KOPT-K1 (cell line): ENCODE measurements at regions not wholly inside any gene's neighbourhood (a gene's known extent, or its start where the extent isn't known, plus 50 kb on each side); places are given as distances from the start of the nearest gene placed in this dataset.
"Not testable (repeated sequence)": the region's sequence is repeated elsewhere in the genome, so short reads cannot be mapped to it uniquely, and the experiment has no call there.

ENCODE experiments used
- H3K27ac ChIP-seq: fragments of 200-600 bp; sonication (generic); 2 replicates; pipeline ENCODE4 v1.5.1; 2016; ENCODE audit warnings: antibody characterized with exemption, mild to moderate bottlenecking, low read depth, low read length; ENCODE audit not compliant: poor library complexity, severe bottlenecking
- H3K36me3 ChIP-seq: fragments of 200-600 bp; sonication (generic); 2 replicates; pipeline ENCODE4 v1.5.1; 2017; ENCODE audit warnings: antibody characterized with exemption, mild to moderate bottlenecking, low read length, moderate library complexity; ENCODE audit not compliant: insufficient read depth
- H3K9me3 ChIP-seq: fragments of 200-600 bp; sonication (generic); 2 replicates; pipeline ENCODE4 v1.5.1; 2017; ENCODE audit warnings: antibody characterized with exemption, low read length, mild to moderate bottlenecking; ENCODE audit not compliant: insufficient read depth, poor library complexity, severe bottlenecking

GRCh38 chr2:192773044-192773443 lies 578.3 kb upstream of the TMEFF2 start:
- no peak overlapping the region for H3K27ac ChIP-seq
- H3K36me3 ChIP-seq = no peaks in the 10 kb centered on the region

GRCh38 chr2:192749611-192750200 lies 555.0 kb upstream of the TMEFF2 start:
- H3K27ac ChIP-seq = no peak overlapping the region
- no peaks in the 10 kb centered on the region for H3K9me3 ChIP-seq
- no peaks in the 10 kb centered on the region for H3K36me3 ChIP-seq

More at GRCh38 chr2:192773044-192773443, 578.3 kb upstream of the TMEFF2 start:
- no peaks in the 10 kb centered on the region for H3K9me3 ChIP-seq

DNA sequence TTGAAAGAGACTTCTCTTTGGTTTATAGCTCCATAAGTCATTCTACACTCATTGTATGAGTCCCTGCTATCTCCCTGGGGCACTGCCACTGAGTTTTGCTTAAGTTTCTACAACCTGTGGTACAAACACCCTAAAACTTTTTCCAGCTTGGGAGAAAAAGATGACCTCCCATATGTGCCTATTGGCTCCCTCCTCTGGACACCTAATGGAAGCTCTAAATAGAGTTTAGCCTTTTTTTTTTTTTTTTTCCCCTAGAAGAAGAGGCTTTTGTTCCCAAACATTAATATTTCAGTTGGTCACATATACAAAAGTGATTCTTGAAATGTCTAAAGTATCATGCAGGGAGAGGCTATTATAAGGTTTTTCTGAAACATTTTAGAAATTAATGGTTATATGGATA lies 547.2 kb upstream of the TMEFF2 start:
- H3K36me3 ChIP-seq = no peaks in the 10 kb centered on the region

DNA sequence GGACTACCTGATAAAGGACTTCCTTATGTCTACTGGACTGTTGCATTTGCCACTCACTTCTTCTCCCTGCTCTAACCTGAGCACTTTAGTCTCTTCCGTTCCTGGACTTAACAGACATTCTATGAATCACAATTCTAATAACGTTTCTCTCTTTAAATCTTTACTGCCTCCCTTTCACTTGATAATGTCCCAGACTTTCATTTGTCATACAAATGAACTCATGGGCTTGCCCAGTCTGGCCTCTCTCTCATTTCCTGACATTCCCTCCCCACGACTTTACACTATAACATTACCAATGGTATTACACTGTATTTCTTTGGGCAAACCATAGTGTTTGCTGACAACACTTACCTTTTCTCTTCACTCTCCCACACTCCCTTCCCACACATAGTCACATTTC lies 540.7 kb upstream of the TMEFF2 start:
- Histone ChIP-seq H3K36me3 (no peaks in the 10 kb centered on the region), H3K27ac (no peak overlapping the region), H3K9me3 (no peaks in the 10 kb centered on the region)

More for the DNA sequence above, 547.2 kb upstream of the TMEFF2 start:
- no peaks in the 10 kb centered on the region for H3K9me3 ChIP-seq
- no peak overlapping the region for H3K27ac ChIP-seq

DNA sequence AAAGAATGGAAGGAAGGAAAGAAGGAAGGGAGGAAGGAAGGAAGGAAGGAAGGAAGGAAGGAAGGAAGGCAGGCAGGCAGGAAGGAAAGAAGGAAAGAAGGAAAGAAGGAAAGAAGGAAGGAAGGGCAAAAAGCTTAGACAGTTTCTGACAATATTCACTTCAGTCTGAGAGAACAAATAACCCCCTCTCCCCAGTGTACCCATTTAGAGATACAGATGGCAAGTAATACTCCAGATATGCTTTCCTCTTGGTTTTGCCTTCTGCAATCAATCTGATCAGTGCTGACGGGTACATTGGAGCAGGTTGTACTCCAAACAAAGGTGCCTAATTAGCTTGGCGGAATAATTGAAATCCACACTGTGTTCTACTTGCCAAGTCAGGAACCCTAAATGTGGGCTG lies 534.6 kb upstream of the TMEFF2 start:
- H3K36me3 ChIP-seq = no peaks in the 10 kb centered on the region
- no peaks in the 10 kb centered on the region for H3K9me3 ChIP-seq
- H3K27ac ChIP-seq = no peak overlapping the region

- H3K36me3 ChIP-seq = no peaks in the 10 kb centered on the region
- H3K27ac ChIP-seq = no peak overlapping the region
- H3K9me3 ChIP-seq = no peaks in the 10 kb centered on the region
Observed at GRCh38 chr2:192725991-192726390, 531.3 kb upstream of the TMEFF2 start.

- Histone ChIP-seq H3K36me3 (no peaks in the 10 kb centered on the region), H3K9me3 (no peaks in the 10 kb centered on the region), H3K27ac (no peak overlapping the region)
Observed at GRCh38 chr2:192719629-192720028, 524.9 kb upstream of the TMEFF2 start.

- no peak overlapping the region for H3K27ac ChIP-seq
- no peaks in the 10 kb centered on the region for H3K9me3 ChIP-seq
- H3K36me3 ChIP-seq = no peaks in the 10 kb centered on the region
Observed at GRCh38 chr2:192718340-192718739, 523.6 kb upstream of the TMEFF2 start.

GRCh38 chr2:192700934-192701333 lies 506.2 kb upstream of the TMEFF2 start:
- Histone ChIP-seq H3K36me3 (no peaks in the 10 kb centered on the region), H3K27ac (no peak overlapping the region), H3K9me3 (no peaks in the 10 kb centered on the region)

GRCh38 chr2:192697880-192698279 lies 503.1 kb upstream of the TMEFF2 start:
- H3K27ac ChIP-seq = no peak overlapping the region
- H3K9me3 ChIP-seq = no peaks in the 10 kb centered on the region
- no peaks in the 10 kb centered on the region for H3K36me3 ChIP-seq

DNA sequence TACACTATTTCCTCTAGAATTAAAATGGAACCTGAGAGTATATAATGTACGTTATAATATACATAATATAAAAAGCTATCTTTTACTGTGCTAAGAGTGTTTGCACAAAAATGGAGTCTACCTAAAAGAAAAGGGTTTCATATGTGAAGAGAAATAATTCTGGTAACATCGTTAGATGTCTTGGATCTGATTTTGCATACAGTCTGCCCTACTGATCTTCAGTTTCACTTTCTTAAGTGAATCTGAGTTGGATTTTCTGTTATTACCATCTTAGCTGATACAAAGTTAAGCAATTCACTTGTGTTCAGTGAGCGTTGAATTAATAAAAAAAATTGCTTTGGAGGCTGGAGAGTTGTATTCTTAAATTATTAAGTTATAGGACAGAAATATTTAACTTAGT lies 502.1 kb upstream of the TMEFF2 start:
- no peak overlapping the region for H3K27ac ChIP-seq
- no peaks in the 10 kb centered on the region for H3K9me3 ChIP-seq
- no peaks in the 10 kb centered on the region for H3K36me3 ChIP-seq

DNA sequence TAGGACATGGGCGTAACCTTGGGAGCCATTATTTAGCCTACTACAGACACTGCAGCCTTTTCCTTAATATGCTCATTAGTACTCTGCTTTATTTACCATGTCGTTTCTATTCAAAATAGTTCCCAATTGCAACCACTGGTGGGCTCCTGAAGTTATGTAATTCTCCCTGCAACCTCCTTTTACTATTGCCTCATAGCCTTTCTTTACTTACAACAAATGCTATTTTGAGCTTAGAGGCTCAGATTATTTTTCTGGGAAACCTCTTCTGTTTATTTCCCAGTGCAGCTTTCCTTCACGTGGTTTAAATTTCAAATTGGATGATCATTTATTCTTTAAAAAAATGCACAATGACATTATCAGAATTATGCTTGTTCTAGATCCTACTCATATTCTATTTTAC lies 492.3 kb upstream of the TMEFF2 start:
- Histone ChIP-seq H3K27ac (no peak overlapping the region), H3K36me3 (no peaks in the 10 kb centered on the region), H3K9me3 (no peaks in the 10 kb centered on the region)

DNA sequence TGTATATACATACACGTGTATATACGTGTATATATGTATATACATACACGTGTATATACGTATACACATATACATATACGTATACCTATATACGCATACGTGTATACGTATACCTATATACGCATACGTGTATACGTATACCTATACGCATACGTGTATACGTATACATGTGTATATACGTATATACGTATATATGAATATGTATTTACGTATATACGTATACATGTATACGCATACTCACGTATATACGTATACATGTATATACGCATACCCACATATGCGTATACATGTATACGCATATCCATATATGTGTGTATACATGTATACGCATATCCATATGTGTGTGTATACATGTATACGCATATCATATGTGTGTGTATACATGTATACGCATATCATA lies 487.8 kb upstream of the TMEFF2 start:
- H3K36me3 ChIP-seq, H3K27ac ChIP-seq, H3K9me3 ChIP-seq: not testable (repeated sequence)

DNA sequence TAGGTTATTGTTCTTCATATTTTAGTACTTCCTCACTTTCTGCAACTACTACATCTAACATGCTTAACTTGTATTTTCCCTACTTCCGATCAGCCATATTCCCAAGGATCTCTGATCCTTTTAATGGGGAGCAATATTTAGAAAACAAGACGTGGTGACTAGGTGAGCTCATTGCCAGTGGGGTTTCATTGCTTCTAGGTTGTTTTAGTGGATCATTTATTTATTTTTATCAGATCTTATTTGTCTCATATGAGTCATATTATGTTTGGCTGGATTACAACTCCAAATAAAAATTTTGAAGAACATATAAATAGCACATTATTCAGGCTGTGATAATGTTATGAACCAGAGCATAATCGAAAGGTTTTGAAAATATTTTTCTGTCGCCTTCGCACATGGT lies 480.9 kb upstream of the TMEFF2 start:
- H3K36me3 ChIP-seq = no peaks in the 10 kb centered on the region
- H3K9me3 ChIP-seq = no peaks in the 10 kb centered on the region
- H3K27ac ChIP-seq = no peak overlapping the region

GRCh38 chr2:192669505-192670091 lies 474.9 kb upstream of the TMEFF2 start:
- no peaks in the 10 kb centered on the region for H3K36me3 ChIP-seq
- no peak overlapping the region for H3K27ac ChIP-seq
- H3K9me3 ChIP-seq = no peaks in the 10 kb centered on the region

DNA sequence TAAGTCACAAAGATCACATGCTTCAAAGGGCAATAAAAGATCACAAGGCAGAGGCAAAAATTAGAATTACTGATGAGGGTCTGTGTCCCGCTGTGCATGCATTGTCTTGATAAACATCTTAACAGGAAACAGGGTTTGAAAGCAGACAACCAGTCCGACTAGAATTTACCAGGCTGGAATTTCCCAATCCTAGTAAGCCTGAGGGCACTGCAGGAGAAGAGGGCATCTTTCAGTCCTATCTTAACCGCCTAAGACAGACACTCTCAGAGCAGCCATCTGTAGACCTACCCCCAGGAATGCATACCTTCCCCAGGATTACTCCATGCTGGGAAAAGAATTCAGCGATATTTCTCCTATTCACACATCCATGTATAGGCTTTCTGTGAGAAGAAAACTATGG lies 465.8 kb upstream of the TMEFF2 start:
- not testable (repeated sequence) for H3K9me3 ChIP-seq

More for the DNA sequence above, 465.8 kb upstream of the TMEFF2 start:
- H3K27ac ChIP-seq, H3K36me3 ChIP-seq: not testable (repeated sequence)
